Esophagus muscularis mucosa (tissue), 3 donors: ENCODE measurements at regions not wholly inside any gene's neighbourhood (a gene's known extent, or its start where the extent isn't known, plus 50 kb on each side); places are given as distances from the start of the nearest gene placed in this dataset.

Experiments
- CTCF ChIP-seq, 3 experiments: fragments of 200-600 bp in 2 of 3; fragments of 450-650 bp in 1 of 3; sonication (generic) in 2 of 3; IDR thresholded peaks; one replicate each; pipeline ENCODE4 v1.5.1; 2017 to 2019; ENCODE audit warnings: antibody characterized with exemption in 3 of 3, mild to moderate bottlenecking in 2 of 3, moderate library complexity in 1 of 3
- POLR2A ChIP-seq: fragments of 450-650 bp; IDR thresholded peaks from one replicate; pipeline ENCODE4 v1.6.1; 2017; ENCODE audit warnings: antibody characterized with exemption, moderate library complexity, mild to moderate bottlenecking, low read depth
- POLR2AphosphoS5 ChIP-seq, 2 donors: sonication (generic); formaldehyde crosslinking; IDR thresholded peaks; one replicate each; pipeline ENCODE4 v1.6.1; 2017; ENCODE audit warnings: antibody characterized with exemption in 2 of 2

GRCh38 chr12:58655375-58655774 is 264.9 kb downstream of the LRIG3 start:
- TF ChIP-seq CTCF (IDR thresholded peaks at IDR 0.05) = no peak
- TF ChIP-seq POLR2A = no peak
- TF ChIP-seq POLR2AphosphoS5 (IDR thresholded peaks at IDR 0.05) = no peak
